PC-9 (cell line): ENCODE measurements at regions not wholly inside any gene's neighbourhood (a gene's known extent, or its start where the extent isn't known, plus 50 kb on each side); places are given as distances from the start of the nearest gene placed in this dataset.
"Not testable (repeated sequence)": the region's sequence is repeated elsewhere in the genome, so short reads cannot be mapped to it uniquely, and the experiment has no call there.

Experiments used
- EZH2 ChIP-seq: fragments of 200-600 bp; sonication (generic); IDR thresholded peaks from 2 replicates; pipeline ENCODE4 v1.8.0; 2017; ENCODE audit warnings: antibody characterized with exemption, low read depth
- TF ChIP-seq, protein P1 (sequence below): fragments of 200-600 bp; sonication (generic); conservative IDR thresholded peaks from 2 replicates; pipeline ENCODE4 v1.6.1; 2017; ENCODE audit warnings: mixed run types, antibody characterized with exemption, mild to moderate bottlenecking, moderate library complexity

DNA sequence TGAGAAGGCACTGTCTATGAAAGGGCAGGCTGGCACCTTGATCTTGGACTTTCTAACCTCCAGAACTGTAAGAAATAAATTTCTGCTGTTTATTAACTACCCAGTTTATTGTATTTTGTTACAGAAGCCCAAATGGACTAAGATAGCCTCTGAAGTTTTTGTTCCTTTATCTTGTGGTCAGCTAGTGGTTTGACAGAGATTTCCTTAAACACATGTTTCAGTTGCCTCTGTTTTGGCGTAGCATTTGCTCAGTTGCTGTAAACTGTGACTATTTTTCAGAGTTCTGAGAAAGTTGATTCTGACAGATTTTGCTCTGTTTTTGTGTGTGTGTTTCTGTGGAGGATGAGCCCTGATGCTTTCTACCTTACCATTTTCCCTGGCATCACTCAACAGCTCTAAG lies 119.0 kb downstream of the SPATA31A1 start:
- TF ChIP-seq, protein P1, sequence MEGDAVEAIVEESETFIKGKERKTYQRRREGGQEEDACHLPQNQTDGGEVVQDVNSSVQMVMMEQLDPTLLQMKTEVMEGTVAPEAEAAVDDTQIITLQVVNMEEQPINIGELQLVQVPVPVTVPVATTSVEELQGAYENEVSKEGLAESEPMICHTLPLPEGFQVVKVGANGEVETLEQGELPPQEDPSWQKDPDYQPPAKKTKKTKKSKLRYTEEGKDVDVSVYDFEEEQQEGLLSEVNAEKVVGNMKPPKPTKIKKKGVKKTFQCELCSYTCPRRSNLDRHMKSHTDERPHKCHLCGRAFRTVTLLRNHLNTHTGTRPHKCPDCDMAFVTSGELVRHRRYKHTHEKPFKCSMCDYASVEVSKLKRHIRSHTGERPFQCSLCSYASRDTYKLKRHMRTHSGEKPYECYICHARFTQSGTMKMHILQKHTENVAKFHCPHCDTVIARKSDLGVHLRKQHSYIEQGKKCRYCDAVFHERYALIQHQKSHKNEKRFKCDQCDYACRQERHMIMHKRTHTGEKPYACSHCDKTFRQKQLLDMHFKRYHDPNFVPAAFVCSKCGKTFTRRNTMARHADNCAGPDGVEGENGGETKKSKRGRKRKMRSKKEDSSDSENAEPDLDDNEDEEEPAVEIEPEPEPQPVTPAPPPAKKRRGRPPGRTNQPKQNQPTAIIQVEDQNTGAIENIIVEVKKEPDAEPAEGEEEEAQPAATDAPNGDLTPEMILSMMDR, result not testable (repeated sequence)
- not testable (repeated sequence) for TF ChIP-seq EZH2
